Stomach (tissue), 4 donors: ENCODE measurements at regions not wholly inside any gene's neighbourhood (a gene's known extent, or its start where the extent isn't known, plus 50 kb on each side); places are given as distances from the start of the nearest gene placed in this dataset.

Experiments
- EP300 ChIP-seq: sonication (generic); formaldehyde crosslinking; IDR thresholded peaks from one replicate; pipeline ENCODE4 v1.6.1; 2017; ENCODE audit warnings: antibody characterized with exemption
- POLR2A ChIP-seq, 4 donors: fragments of 450-650 bp; IDR thresholded peaks; one replicate each; pipeline ENCODE4 v1.6.1; 2016; ENCODE audit warnings: antibody characterized with exemption in 4 of 4, control low read depth in 2 of 4, mild to moderate bottlenecking in 1 of 4, moderate library complexity in 1 of 4
- POLR2AphosphoS5 ChIP-seq, 3 donors: sonication (generic); formaldehyde crosslinking; IDR thresholded peaks; one replicate each; pipeline ENCODE4 v1.6.1; 2016; ENCODE audit warnings: antibody characterized with exemption in 3 of 3
- TF ChIP-seq, protein P1 (sequence below), 7 experiments: fragments of 450-650 bp in 4 of 7; fragments of 200-600 bp in 3 of 7; sonication (generic) in 3 of 7; IDR thresholded peaks; one replicate each; pipeline ENCODE4 v1.5.1; 2016 to 2019; ENCODE audit warnings: antibody characterized with exemption in 7 of 7, control low read depth in 2 of 7, mild to moderate bottlenecking in 1 of 7

DNA sequence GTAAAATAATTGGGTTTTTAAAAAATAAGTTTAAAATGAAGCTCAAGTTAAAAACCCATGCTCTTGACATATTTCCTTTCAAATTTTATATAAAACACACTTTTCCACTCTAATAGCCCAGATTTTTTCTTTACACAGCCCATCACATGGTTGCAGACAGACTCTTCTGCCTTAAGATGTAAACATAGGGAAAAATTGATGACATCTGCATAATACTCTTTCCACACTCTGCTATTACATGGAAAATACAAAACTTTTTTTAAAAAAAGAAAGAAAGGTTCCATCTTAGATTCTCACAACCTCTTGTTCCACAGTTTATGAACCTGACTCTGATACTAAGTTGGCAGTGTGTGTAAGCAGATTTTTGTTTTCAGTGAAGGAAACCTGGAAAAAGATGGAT, 120.8 kb upstream of the ZNF648 start:
- no peak for TF ChIP-seq POLR2A (IDR thresholded peaks at IDR 0.05)
- TF ChIP-seq, protein P1, sequence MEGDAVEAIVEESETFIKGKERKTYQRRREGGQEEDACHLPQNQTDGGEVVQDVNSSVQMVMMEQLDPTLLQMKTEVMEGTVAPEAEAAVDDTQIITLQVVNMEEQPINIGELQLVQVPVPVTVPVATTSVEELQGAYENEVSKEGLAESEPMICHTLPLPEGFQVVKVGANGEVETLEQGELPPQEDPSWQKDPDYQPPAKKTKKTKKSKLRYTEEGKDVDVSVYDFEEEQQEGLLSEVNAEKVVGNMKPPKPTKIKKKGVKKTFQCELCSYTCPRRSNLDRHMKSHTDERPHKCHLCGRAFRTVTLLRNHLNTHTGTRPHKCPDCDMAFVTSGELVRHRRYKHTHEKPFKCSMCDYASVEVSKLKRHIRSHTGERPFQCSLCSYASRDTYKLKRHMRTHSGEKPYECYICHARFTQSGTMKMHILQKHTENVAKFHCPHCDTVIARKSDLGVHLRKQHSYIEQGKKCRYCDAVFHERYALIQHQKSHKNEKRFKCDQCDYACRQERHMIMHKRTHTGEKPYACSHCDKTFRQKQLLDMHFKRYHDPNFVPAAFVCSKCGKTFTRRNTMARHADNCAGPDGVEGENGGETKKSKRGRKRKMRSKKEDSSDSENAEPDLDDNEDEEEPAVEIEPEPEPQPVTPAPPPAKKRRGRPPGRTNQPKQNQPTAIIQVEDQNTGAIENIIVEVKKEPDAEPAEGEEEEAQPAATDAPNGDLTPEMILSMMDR (IDR thresholded peaks at IDR 0.05), result no peak
- no peak for TF ChIP-seq POLR2AphosphoS5 (IDR thresholded peaks at IDR 0.05)
- no peak for TF ChIP-seq EP300
